KMS-11 (cell line): ENCODE measurements at regions not wholly inside any gene's neighbourhood (a gene's known extent, or its start where the extent isn't known, plus 50 kb on each side); places are given as distances from the start of the nearest gene placed in this dataset.

Experiments used
- H2AFZ ChIP-seq: fragments of 200-600 bp; sonication (generic); 2 replicates; pipeline ENCODE4 v1.6.1; 2016; ENCODE audit warnings: antibody characterized with exemption, mixed run types, low read depth
- H3K27ac ChIP-seq: fragments of 200-600 bp; sonication (generic); 2 replicates; pipeline ENCODE4 v1.6.1; 2016; ENCODE audit warnings: mild to moderate bottlenecking, mixed run types
- H3K27me3 ChIP-seq: fragments of 200-600 bp; sonication (generic); 2 replicates; pipeline ENCODE4 v1.6.1; 2017; ENCODE audit warnings: mild to moderate bottlenecking, low read depth, mixed run types, moderate library complexity; ENCODE audit not compliant: insufficient read depth
- H3K36me3 ChIP-seq: fragments of 200-600 bp; sonication (generic); 2 replicates; pipeline ENCODE4 v1.6.1; 2017; ENCODE audit warnings: mild to moderate bottlenecking, mixed run types; ENCODE audit not compliant: insufficient read depth
- H3K4me1 ChIP-seq: fragments of 200-600 bp; sonication (generic); 2 replicates; pipeline ENCODE4 v1.6.1; 2016; ENCODE audit warnings: mild to moderate bottlenecking, low read depth, mixed run types; ENCODE audit not compliant: poor library complexity, severe bottlenecking
- H3K4me2 ChIP-seq: fragments of 200-600 bp; sonication (generic); 2 replicates; pipeline ENCODE4 v1.7.0; 2016; ENCODE audit warnings: mild to moderate bottlenecking, mixed run types
- H3K4me3 ChIP-seq: fragments of 200-600 bp; sonication (generic); IDR thresholded peaks from 2 replicates; pipeline ENCODE4 v1.6.1; 2017; ENCODE audit warnings: low read depth, low read length, mixed read lengths; ENCODE audit not compliant: insufficient read depth
- H3K79me2 ChIP-seq: fragments of 200-600 bp; sonication (generic); 2 replicates; pipeline ENCODE4 v1.6.1; 2016; ENCODE audit warnings: low read depth, mixed run types; ENCODE audit not compliant: insufficient read depth
- H3K9ac ChIP-seq: fragments of 200-600 bp; sonication (generic); 2 replicates; pipeline ENCODE4 v1.6.1; 2016; ENCODE audit warnings: mild to moderate bottlenecking, mixed run types
- H4K20me1 ChIP-seq: fragments of 200-600 bp; sonication (generic); 2 replicates; pipeline ENCODE4 v1.6.1; 2016; ENCODE audit warnings: mild to moderate bottlenecking, mixed run types; ENCODE audit not compliant: insufficient read depth
- TF ChIP-seq, protein P1 (sequence below): fragments of 200-600 bp; sonication (generic); conservative IDR thresholded peaks from 2 replicates; pipeline ENCODE4 v1.6.1; 2017; ENCODE audit warnings: low read depth, mild to moderate bottlenecking, antibody characterized with exemption, low read length, moderate library complexity, mixed read lengths

- Histone ChIP-seq H3K4me3 (no peak overlapping the region), H3K4me2 (no peak overlapping the region), H3K36me3 (no peaks in the 10 kb centered on the region), H3K9ac (no peak overlapping the region), H3K27me3 (no peaks in the 10 kb centered on the region), H3K27ac (no peak overlapping the region), H4K20me1 (no peaks in the 10 kb centered on the region), H3K4me1 (no peaks in the 10 kb centered on the region), H2AFZ (no peak overlapping the region), H3K79me2 (no peaks in the 10 kb centered on the region)
- TF ChIP-seq, protein P1, sequence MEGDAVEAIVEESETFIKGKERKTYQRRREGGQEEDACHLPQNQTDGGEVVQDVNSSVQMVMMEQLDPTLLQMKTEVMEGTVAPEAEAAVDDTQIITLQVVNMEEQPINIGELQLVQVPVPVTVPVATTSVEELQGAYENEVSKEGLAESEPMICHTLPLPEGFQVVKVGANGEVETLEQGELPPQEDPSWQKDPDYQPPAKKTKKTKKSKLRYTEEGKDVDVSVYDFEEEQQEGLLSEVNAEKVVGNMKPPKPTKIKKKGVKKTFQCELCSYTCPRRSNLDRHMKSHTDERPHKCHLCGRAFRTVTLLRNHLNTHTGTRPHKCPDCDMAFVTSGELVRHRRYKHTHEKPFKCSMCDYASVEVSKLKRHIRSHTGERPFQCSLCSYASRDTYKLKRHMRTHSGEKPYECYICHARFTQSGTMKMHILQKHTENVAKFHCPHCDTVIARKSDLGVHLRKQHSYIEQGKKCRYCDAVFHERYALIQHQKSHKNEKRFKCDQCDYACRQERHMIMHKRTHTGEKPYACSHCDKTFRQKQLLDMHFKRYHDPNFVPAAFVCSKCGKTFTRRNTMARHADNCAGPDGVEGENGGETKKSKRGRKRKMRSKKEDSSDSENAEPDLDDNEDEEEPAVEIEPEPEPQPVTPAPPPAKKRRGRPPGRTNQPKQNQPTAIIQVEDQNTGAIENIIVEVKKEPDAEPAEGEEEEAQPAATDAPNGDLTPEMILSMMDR: no peak
Observed at GRCh38 chr3:28186748-28187147, 54.7 kb upstream of the CMC1 start.

GRCh38 chr3:28188686-28189085, 52.7 kb upstream of the CMC1 start:
- Histone ChIP-seq H3K79me2 (no peaks in the 10 kb centered on the region), H3K27me3 (no peaks in the 10 kb centered on the region), H3K36me3 (no peaks in the 10 kb centered on the region), H3K4me3 (no peak overlapping the region), H3K9ac (no peak overlapping the region), H3K4me1 (no peaks in the 10 kb centered on the region), H2AFZ (no peak overlapping the region), H4K20me1 (no peaks in the 10 kb centered on the region), H3K4me2 (no peak overlapping the region), H3K27ac (no peak overlapping the region)
- TF ChIP-seq, protein P1: no peak

GRCh38 chr3:28191363-28191762, 50.1 kb upstream of the CMC1 start:
- H2AFZ ChIP-seq: no peak overlapping the region
- no peak overlapping the region for H3K27ac ChIP-seq
- no peaks in the 10 kb centered on the region for H3K36me3 ChIP-seq
- no peaks in the 10 kb centered on the region for H4K20me1 ChIP-seq
- H3K4me2 ChIP-seq: no peak overlapping the region
- TF ChIP-seq, protein P1: no peak
- no peak overlapping the region for H3K9ac ChIP-seq
- H3K79me2 ChIP-seq: no peaks in the 10 kb centered on the region
- no peaks in the 10 kb centered on the region for H3K27me3 ChIP-seq
- no peak overlapping the region for H3K4me3 ChIP-seq
- no peaks in the 10 kb centered on the region for H3K4me1 ChIP-seq
